HG02870 (cell line): ENCODE measurements at regions not wholly inside any gene's neighbourhood (a gene's known extent, or its start where the extent isn't known, plus 50 kb on each side); places are given as distances from the start of the nearest gene placed in this dataset.

Experiments used
- ATAC-seq: cut with Tn5 transposase; IDR thresholded peaks from one replicate; pipeline ENCODE4 v1.9.1; 2021; ENCODE audit warnings: mild to moderate bottlenecking, moderate library complexity; ENCODE audit not compliant: unreplicated experiment

DNA sequence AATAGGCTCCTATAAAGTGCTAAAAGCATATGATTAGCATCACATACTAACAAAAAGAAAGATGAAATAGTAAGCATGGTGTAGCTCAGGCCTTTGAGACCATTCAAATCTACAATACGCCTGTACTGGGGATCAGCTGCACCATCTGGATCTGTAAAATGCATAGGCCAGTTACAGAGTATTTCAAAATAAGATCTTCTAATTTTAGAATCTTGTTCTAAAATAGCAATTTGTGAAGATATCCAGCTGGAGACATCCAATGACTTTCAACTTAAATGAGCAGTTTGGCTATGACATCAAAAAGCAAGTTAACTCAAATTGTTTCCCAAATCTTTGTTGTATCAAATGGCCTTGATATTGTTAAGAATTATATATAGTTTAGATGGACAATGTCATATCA is 386.3 kb downstream of the MRPS30 start:
- no peak for ATAC-seq
